WTC11 (cell line): ENCODE measurements at regions not wholly inside any gene's neighbourhood (a gene's known extent, or its start where the extent isn't known, plus 50 kb on each side); places are given as distances from the start of the nearest gene placed in this dataset.
A peak's percentile ranks its signal among the peaks of the same experiment; 100 is the strongest.

Source experiments
- ATAC-seq: fragments of 200-7000 bp; cut with Tn5 transposase; 2 replicates; pipeline ENCODE4 v1.10.0; 2021; ENCODE audit warnings: mild to moderate bottlenecking, moderate library complexity
- CTCF ChIA-PET: fragments of 300-600 bp; sonication (Branson Sonifier 250); formaldehyde crosslinking; loops from one replicate; lab custom pipeline; 2021; ENCODE audit warnings: antibody characterized with exemption; lab: Charles Lee
- POLR2A ChIA-PET: fragments of 350-600 bp; sonication (Branson Sonifier 250); formaldehyde crosslinking; loops from one replicate; lab custom pipeline; 2021; ENCODE audit warnings: antibody characterized with exemption; lab: Charles Lee
- DNase-seq: peaks from one replicate; pipeline ENCODE4 v3.0.0; 2021; ENCODE audit warnings: low spot score
- H3K27ac Mint-ChIP-seq: 2 replicates; pipeline ENCODE4 v1.8.0; 2021; ENCODE audit warnings: mixed read lengths
- H3K27me3 Mint-ChIP-seq: 2 replicates; pipeline ENCODE4 v1.8.0; 2021; ENCODE audit warnings: low read depth, mild to moderate bottlenecking, moderate library complexity, mixed read lengths
- H3K36me3 Mint-ChIP-seq: 2 replicates; pipeline ENCODE4 v1.8.0; 2021; ENCODE audit warnings: mixed read lengths
- H3K4me1 Mint-ChIP-seq: 2 replicates; pipeline ENCODE4 v1.8.0; 2022; ENCODE audit warnings: mixed read lengths
- H3K4me3 Mint-ChIP-seq: 2 replicates; pipeline ENCODE4 v1.8.0; 2021; ENCODE audit warnings: mild to moderate bottlenecking, moderate library complexity, mixed read lengths
- H3K9me3 Mint-ChIP-seq: 2 replicates; pipeline ENCODE4 v1.8.0; 2021; ENCODE audit warnings: mixed read lengths
- CREB1 ChIP-seq: sonication (generic); formaldehyde crosslinking; IDR thresholded peaks from 2 replicates; pipeline ENCODE4 v1.8.0; 2023; ENCODE audit warnings: mild to moderate bottlenecking, missing genetic modification reagents
- ESRRA ChIP-seq: sonication (generic); formaldehyde crosslinking; IDR thresholded peaks from 2 replicates; pipeline ENCODE4 v1.8.1; 2022; ENCODE audit warnings: mild to moderate bottlenecking, missing genetic modification reagents, borderline replicate concordance
- FOXJ3 ChIP-seq: sonication (generic); formaldehyde crosslinking; IDR thresholded peaks from 2 replicates; pipeline ENCODE4 v1.9.0; 2021; ENCODE audit warnings: missing genetic modification reagents, mild to moderate bottlenecking, borderline replicate concordance
- FOXP1 ChIP-seq: sonication (generic); formaldehyde crosslinking; IDR thresholded peaks from 2 replicates; pipeline ENCODE4 v1.8.0; 2022; ENCODE audit warnings: missing genetic modification reagents, mild to moderate bottlenecking, moderate library complexity, borderline replicate concordance
- GABPB1 ChIP-seq: sonication (generic); formaldehyde crosslinking; IDR thresholded peaks from 2 replicates; pipeline ENCODE4 v1.8.1; 2023; ENCODE audit warnings: mild to moderate bottlenecking, missing genetic modification reagents
- GRHL2 ChIP-seq: fragments of 250-450 bp; sonication (Bioruptor Pico); IDR thresholded peaks from 2 replicates; pipeline ENCODE4 v1.8.0; 2022; ENCODE audit warnings: mild to moderate bottlenecking, moderate library complexity; ENCODE audit not compliant: insufficient replicate concordance, severe bottlenecking
- IRF2 ChIP-seq: sonication (generic); formaldehyde crosslinking; IDR thresholded peaks from 2 replicates; pipeline ENCODE4 v1.8.0; 2022; ENCODE audit warnings: low read depth, missing genetic modification reagents, borderline replicate concordance
- JUN ChIP-seq: sonication (generic); formaldehyde crosslinking; IDR thresholded peaks from 2 replicates; pipeline ENCODE4 v1.8.0; 2023; ENCODE audit warnings: mild to moderate bottlenecking, missing genetic modification reagents
- MYBL2 ChIP-seq: sonication (generic); formaldehyde crosslinking; IDR thresholded peaks from 2 replicates; pipeline ENCODE4 v1.8.1; 2023; ENCODE audit warnings: mild to moderate bottlenecking, moderate library complexity, missing genetic modification reagents
- NFE2L1 ChIP-seq: sonication (generic); formaldehyde crosslinking; IDR thresholded peaks from 2 replicates; pipeline ENCODE4 v1.8.1; 2023; ENCODE audit warnings: missing genetic modification reagents
- NR2C2 ChIP-seq: sonication (generic); formaldehyde crosslinking; IDR thresholded peaks from 2 replicates; pipeline ENCODE4 v1.8.0; 2022; ENCODE audit warnings: mild to moderate bottlenecking, missing genetic modification reagents
- OVOL2 ChIP-seq: fragments of 250-450 bp; sonication (Bioruptor Pico); IDR thresholded peaks from 2 replicates; pipeline ENCODE4 v1.9.0; 2021; ENCODE audit warnings: mild to moderate bottlenecking, borderline replicate concordance
- RORB ChIP-seq: fragments of 250-450 bp; sonication (Bioruptor Pico); IDR thresholded peaks from 2 replicates; pipeline ENCODE4 v1.9.0; 2021; ENCODE audit warnings: mild to moderate bottlenecking
- SMAD3 ChIP-seq: sonication (generic); formaldehyde crosslinking; IDR thresholded peaks from 2 replicates; pipeline ENCODE4 v1.8.0; 2022; ENCODE audit warnings: missing genetic modification reagents, mild to moderate bottlenecking, borderline replicate concordance
- TCF7 ChIP-seq: sonication (generic); formaldehyde crosslinking; IDR thresholded peaks from 2 replicates; pipeline ENCODE4 v1.8.0; 2022; ENCODE audit warnings: mild to moderate bottlenecking, low read depth, missing genetic modification reagents, moderate library complexity
- ZBTB21 ChIP-seq: sonication (generic); formaldehyde crosslinking; IDR thresholded peaks from 2 replicates; pipeline ENCODE4 v1.8.1; 2023; ENCODE audit warnings: mild to moderate bottlenecking, missing genetic modification reagents, borderline replicate concordance
- ZNF138 ChIP-seq: sonication (generic); formaldehyde crosslinking; conservative IDR thresholded peaks from 2 replicates; pipeline ENCODE4 v1.8.1; 2022; ENCODE audit warnings: mild to moderate bottlenecking, moderate library complexity, missing genetic modification reagents
- ZNF232 ChIP-seq: sonication (generic); formaldehyde crosslinking; IDR thresholded peaks from 2 replicates; pipeline ENCODE4 v1.8.0; 2022; ENCODE audit warnings: mild to moderate bottlenecking, missing genetic modification reagents
- ZNF263 ChIP-seq: sonication (generic); formaldehyde crosslinking; IDR thresholded peaks from 2 replicates; pipeline ENCODE4 v1.8.1; 2022; ENCODE audit warnings: low read depth, mild to moderate bottlenecking, moderate library complexity, missing genetic modification reagents
- ZNF396 ChIP-seq: fragments of 250-450 bp; sonication (Bioruptor Pico); IDR thresholded peaks from 2 replicates; pipeline ENCODE4 v1.8.0; 2021; ENCODE audit warnings: mild to moderate bottlenecking, moderate library complexity, borderline replicate concordance
- ZNF416 ChIP-seq: fragments of 250-450 bp; sonication (Bioruptor Pico); IDR thresholded peaks from 2 replicates; pipeline ENCODE4 v1.9.0; 2021; ENCODE audit warnings: mild to moderate bottlenecking, inconsistent platforms
- TF ChIP-seq, protein P1 (sequence below): sonication (generic); formaldehyde crosslinking; IDR thresholded peaks from 2 replicates; pipeline ENCODE4 v1.8.0; 2022; ENCODE audit warnings: missing genetic modification reagents
- TF ChIP-seq, protein P2 (sequence below): sonication (generic); formaldehyde crosslinking; IDR thresholded peaks from 2 replicates; pipeline ENCODE4 v1.8.1; 2022; ENCODE audit warnings: missing genetic modification reagents, borderline replicate concordance
- TF ChIP-seq, protein P3 (sequence below): sonication (generic); formaldehyde crosslinking; IDR thresholded peaks from 2 replicates; pipeline ENCODE4 v1.8.1; 2022; ENCODE audit warnings: mild to moderate bottlenecking, missing genetic modification reagents, moderate library complexity, borderline replicate concordance

DNA sequence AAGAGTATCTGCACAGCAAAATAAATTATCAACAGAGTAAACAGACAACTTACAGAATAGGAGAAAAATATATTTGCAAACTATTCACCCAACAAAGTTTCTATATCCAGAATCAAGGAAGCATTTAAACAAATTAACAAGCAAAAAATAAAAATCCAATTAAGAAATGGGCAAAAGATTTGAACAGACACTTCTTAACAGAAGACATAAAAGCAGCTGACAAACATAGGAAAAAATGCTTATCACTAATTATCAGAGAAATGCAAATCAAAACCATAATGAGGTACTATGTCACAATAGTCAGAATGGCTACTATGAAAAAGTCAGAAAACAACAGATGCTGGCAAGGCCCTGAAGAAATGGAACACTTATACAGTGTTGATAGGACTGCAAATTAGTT, 434.2 kb upstream of the ADGRB3 start (continued):
- TF ChIP-seq, protein P1, sequence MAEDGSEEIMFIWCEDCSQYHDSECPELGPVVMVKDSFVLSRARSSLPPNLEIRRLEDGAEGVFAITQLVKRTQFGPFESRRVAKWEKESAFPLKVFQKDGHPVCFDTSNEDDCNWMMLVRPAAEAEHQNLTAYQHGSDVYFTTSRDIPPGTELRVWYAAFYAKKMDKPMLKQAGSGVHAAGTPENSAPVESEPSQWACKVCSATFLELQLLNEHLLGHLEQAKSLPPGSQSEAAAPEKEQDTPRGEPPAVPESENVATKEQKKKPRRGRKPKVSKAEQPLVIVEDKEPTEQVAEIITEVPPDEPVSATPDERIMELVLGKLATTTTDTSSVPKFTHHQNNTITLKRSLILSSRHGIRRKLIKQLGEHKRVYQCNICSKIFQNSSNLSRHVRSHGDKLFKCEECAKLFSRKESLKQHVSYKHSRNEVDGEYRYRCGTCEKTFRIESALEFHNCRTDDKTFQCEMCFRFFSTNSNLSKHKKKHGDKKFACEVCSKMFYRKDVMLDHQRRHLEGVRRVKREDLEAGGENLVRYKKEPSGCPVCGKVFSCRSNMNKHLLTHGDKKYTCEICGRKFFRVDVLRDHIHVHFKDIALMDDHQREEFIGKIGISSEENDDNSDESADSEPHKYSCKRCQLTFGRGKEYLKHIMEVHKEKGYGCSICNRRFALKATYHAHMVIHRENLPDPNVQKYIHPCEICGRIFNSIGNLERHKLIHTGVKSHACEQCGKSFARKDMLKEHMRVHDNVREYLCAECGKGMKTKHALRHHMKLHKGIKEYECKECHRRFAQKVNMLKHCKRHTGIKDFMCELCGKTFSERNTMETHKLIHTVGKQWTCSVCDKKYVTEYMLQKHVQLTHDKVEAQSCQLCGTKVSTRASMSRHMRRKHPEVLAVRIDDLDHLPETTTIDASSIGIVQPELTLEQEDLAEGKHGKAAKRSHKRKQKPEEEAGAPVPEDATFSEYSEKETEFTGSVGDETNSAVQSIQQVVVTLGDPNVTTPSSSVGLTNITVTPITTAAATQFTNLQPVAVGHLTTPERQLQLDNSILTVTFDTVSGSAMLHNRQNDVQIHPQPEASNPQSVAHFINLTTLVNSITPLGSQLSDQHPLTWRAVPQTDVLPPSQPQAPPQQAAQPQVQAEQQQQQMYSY (CRISPR knock-in tag): no peak
- no peak for TF ChIP-seq ZBTB21 (CRISPR knock-in tag)
- TF ChIP-seq MYBL2 (CRISPR knock-in tag): no peak
- no peak for TF ChIP-seq OVOL2 (CRISPR knock-in tag)
- no peak for TF ChIP-seq GRHL2 (CRISPR knock-in tag)
- TF ChIP-seq FOXP1: no peak
- TF ChIP-seq RORB: no peak

DNA sequence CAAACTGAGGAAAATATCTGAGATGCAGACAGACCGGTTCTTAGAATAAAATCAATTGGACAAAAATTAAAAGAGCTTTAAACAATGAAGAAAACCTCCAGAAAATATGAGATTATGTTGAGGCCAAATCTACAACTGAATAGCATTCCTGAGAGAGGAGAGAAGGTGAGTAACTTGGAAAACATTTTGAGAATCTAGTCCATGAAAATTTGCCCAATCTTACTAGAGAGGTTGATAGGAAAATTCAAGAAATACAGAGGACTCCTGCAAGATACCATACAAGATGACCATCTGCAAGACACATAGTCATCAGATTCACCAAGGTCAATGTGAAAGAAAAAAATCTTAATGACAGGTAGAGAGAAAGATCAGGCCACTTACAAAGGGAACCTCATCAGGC, 437.7 kb upstream of the ADGRB3 start:
- Mint-ChIP-seq H3K27ac (no peak overlapping the region), H3K27me3 (peaks cover 15% of the 10 kb centered on the region), H3K36me3 (peaks cover 36% of the 10 kb centered on the region), H3K4me1 (no peaks in the 10 kb centered on the region), H3K4me3 (no peak overlapping the region), H3K9me3 (peaks cover 65% of the 10 kb centered on the region)
- CTCF ChIA-PET: interaction anchor here (1.2 kb wide), 1 partner anchor 264 kb away, joined by 8 read pairs; no protein-coding TSS in a partner anchor
- POLR2A ChIA-PET: no interaction called here
- ATAC-seq (no peak), DNase-seq (no peak)
- TF ChIP-seq ZNF263 (CRISPR knock-in tag) (no peak), ESRRA (no peak), ZNF232 (CRISPR knock-in tag) (no peak), ZNF396 (CRISPR knock-in tag) (no peak)

DNA sequence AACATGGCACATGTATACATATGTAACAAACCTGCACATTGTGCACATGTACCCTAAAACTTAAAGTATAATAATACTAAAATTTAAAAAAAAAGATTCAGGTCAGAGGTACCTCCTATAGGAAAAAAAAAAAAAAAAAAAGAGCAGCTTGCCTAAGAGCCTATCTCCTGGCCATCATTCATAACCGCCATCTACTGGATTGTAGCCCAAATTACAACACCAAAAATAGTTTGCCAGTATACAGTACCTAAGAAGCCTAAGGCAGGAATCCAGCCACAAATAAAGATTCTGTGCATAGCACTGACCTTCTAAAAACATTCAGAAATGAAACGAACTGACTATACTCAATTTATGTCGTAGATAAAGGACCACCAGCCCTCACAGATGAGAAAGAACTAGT, 438.4 kb upstream of the ADGRB3 start:
- Mint-ChIP-seq H3K27me3 (peaks cover 15% of the 10 kb centered on the region), H3K27ac (no peak overlapping the region), H3K4me3 (no peak overlapping the region), H3K9me3 (peaks cover 65% of the 10 kb centered on the region), H3K36me3 (peaks cover 36% of the 10 kb centered on the region), H3K4me1 (no peaks in the 10 kb centered on the region)
- ATAC-seq: peak; percentile 68; the same call in 1 of the 2 replicates
- ChIA-PET POLR2A (no interaction called here), CTCF (interaction anchor here (0.6 to 1.2 kb wide), 7 partner anchors 9 to 476 kb away, joined by 3 to 8 read pairs (median 3); no protein-coding TSS in a partner anchor)
- DNase-seq: no peak
- TF ChIP-seq FOXJ3 (CRISPR knock-in tag) (no peak), CREB1 (CRISPR knock-in tag) (no peak), ZNF138 (CRISPR knock-in tag) (no peak), GABPB1 (CRISPR knock-in tag) (no peak), ZNF416 (CRISPR knock-in tag) (no peak), NR2C2 (CRISPR knock-in tag) (no peak), IRF2 (CRISPR knock-in tag) (no peak), NFE2L1 (CRISPR knock-in tag) (no peak), MYBL2 (CRISPR knock-in tag) (no peak), GRHL2 (CRISPR knock-in tag) (no peak), TCF7 (no peak), SMAD3 (no peak), JUN (CRISPR knock-in tag) (no peak)
- TF ChIP-seq, protein P2, sequence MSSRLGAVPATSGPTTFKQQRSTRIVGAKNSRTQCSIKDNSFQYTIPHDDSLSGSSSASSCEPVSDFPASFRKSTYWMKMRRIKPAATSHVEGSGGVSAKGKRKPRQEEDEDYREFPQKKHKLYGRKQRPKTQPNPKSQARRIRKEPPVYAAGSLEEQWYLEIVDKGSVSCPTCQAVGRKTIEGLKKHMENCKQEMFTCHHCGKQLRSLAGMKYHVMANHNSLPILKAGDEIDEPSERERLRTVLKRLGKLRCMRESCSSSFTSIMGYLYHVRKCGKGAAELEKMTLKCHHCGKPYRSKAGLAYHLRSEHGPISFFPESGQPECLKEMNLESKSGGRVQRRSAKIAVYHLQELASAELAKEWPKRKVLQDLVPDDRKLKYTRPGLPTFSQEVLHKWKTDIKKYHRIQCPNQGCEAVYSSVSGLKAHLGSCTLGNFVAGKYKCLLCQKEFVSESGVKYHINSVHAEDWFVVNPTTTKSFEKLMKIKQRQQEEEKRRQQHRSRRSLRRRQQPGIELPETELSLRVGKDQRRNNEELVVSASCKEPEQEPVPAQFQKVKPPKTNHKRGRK: no peak
- TF ChIP-seq, protein P1 (CRISPR knock-in tag): no peak
- TF ChIP-seq, protein P3, sequence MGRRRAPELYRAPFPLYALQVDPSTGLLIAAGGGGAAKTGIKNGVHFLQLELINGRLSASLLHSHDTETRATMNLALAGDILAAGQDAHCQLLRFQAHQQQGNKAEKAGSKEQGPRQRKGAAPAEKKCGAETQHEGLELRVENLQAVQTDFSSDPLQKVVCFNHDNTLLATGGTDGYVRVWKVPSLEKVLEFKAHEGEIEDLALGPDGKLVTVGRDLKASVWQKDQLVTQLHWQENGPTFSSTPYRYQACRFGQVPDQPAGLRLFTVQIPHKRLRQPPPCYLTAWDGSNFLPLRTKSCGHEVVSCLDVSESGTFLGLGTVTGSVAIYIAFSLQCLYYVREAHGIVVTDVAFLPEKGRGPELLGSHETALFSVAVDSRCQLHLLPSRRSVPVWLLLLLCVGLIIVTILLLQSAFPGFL: no peak
